ENCODE measurements at regions not wholly inside any gene's neighbourhood (a gene's known extent, or its start where the extent isn't known, plus 50 kb on each side); places are given as distances from the start of the nearest gene placed in this dataset.

DNA sequence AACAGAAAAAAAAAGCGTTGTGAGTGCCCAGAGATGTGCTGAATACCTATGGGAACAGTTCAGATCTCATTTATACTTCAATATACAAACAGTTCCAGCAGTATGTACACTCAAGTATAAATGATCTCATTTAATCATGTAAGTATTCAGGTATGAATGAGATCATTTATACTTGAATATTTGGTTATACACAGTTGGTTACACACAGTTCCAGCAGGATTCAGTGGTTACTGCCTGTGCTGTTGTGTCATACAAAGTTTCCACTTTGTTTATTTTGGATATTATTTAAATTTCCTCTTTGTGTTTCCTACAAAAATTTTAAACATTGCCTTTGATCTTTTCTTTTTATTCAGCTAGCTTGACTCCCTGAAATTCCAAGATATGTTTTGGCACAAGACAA lies 293.5 kb upstream of the SLC39A10 start:
- DNase-seq: no peak
- no peak overlapping the region for H2BK15ac ChIP-seq (ENCODE audit: low read depth, poor library complexity, severe bottlenecking)
- H3K4ac ChIP-seq (ENCODE audit: low read depth in 1 of 2, low read length in 2 of 2): no peak overlapping the region
- no peak overlapping the region for H3K4me2 ChIP-seq (ENCODE audit: low read length, poor library complexity, severe bottlenecking)
- H2AK5ac ChIP-seq (ENCODE audit: low read length, severe bottlenecking): no peak overlapping the region
- no peak overlapping the region for H2BK5ac ChIP-seq (ENCODE audit: low read depth, low read length, poor library complexity, severe bottlenecking)
- no peaks in the 10 kb centered on the region for H3K4me1 ChIP-seq (ENCODE audit: control insufficient read depth, insufficient read depth, low read depth, low read length)
- H3K79me1 ChIP-seq (replicated peaks; ENCODE audit: low read length, poor library complexity, severe bottlenecking): no peaks in the 10 kb centered on the region
- H3K9ac ChIP-seq (ENCODE audit: low read length): peak overlapping the region; percentile 69
- H3K36me3 ChIP-seq (ENCODE audit: control insufficient read depth in 1 of 2, insufficient read depth in 2 of 2, low read depth in 1 of 2, low read length in 2 of 2): no peaks in the 10 kb centered on the region
- no CpG with 5 or more reads among the region's 1 CpG for WGBS
- no peak overlapping the region for H2BK120ac ChIP-seq (ENCODE audit: low read depth, low read length)
- H3K27ac ChIP-seq (ENCODE audit: low read length, poor library complexity, severe bottlenecking): peak overlapping the region; percentile 31
- no peaks in the 10 kb centered on the region for H3K9me3 ChIP-seq (ENCODE audit: control insufficient read depth, low read length)
- no peak overlapping the region for H2AFZ ChIP-seq (ENCODE audit: low read depth, low read length)
- no peak overlapping the region for H3K23ac ChIP-seq (ENCODE audit: low read length in 2 of 2)
- H2BK12ac ChIP-seq (ENCODE audit: low read length in 2 of 2): no peak overlapping the region
- H4K8ac ChIP-seq (ENCODE audit: low read length): no peak overlapping the region
- no peak overlapping the region for H4K91ac ChIP-seq (ENCODE audit: low read length)
- no peaks in the 10 kb centered on the region for H3K27me3 ChIP-seq (ENCODE audit: control insufficient read depth in 1 of 2, insufficient read depth in 1 of 2, low read length in 2 of 2)
- no peak overlapping the region for H3K4me3 ChIP-seq (ENCODE audit: insufficient read depth in 1 of 2, low read depth in 1 of 2, low read length in 2 of 2)
- H3K18ac ChIP-seq (ENCODE audit: low read depth in 1 of 2, low read length in 2 of 2): no peak overlapping the region
- no peak overlapping the region for H3K14ac ChIP-seq (ENCODE audit: low read length in 2 of 2)

DNA sequence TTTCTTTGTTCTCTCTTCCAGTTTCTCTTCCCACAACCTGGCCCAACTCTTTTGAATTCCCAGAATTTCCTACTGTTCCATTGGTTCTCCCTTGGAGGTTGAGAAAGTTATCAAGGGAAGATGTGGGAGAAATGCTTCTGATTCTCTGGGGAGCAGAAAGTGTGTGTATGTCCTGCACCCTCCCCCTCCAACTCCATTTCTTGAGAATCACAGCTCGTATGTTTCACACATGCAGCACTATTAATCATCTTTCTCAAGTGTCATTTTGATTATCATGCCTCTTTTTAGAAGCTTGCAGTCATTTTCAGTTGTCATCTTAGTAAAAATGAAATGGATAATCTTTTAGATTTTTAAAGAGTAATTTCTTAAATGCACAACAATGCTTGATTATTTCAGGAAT lies 296.8 kb upstream of the SLC39A10 start:
- H3K9me3 ChIP-seq (ENCODE audit: control insufficient read depth, low read length): peaks cover 5% of the 10 kb centered on the region
- no peak overlapping the region for H4K91ac ChIP-seq (ENCODE audit: low read length)
- H3K18ac ChIP-seq (ENCODE audit: low read depth in 1 of 2, low read length in 2 of 2): no peak overlapping the region
- H3K36me3 ChIP-seq (ENCODE audit: control insufficient read depth in 1 of 2, insufficient read depth in 2 of 2, low read depth in 1 of 2, low read length in 2 of 2): no peaks in the 10 kb centered on the region
- no peak overlapping the region for H2BK120ac ChIP-seq (ENCODE audit: low read depth, low read length)
- H3K27me3 ChIP-seq (ENCODE audit: control insufficient read depth in 1 of 2, insufficient read depth in 1 of 2, low read length in 2 of 2): no peaks in the 10 kb centered on the region
- H3K4ac ChIP-seq (ENCODE audit: low read depth in 1 of 2, low read length in 2 of 2): no peak overlapping the region
- no peak overlapping the region for H2BK12ac ChIP-seq (ENCODE audit: low read length in 2 of 2)
- no peak overlapping the region for H2BK15ac ChIP-seq (ENCODE audit: low read depth, poor library complexity, severe bottlenecking)
- no peaks in the 10 kb centered on the region for H3K4me1 ChIP-seq (ENCODE audit: control insufficient read depth, insufficient read depth, low read depth, low read length)
- no peak for DNase-seq
- H3K23ac ChIP-seq (ENCODE audit: low read length in 2 of 2): no peak overlapping the region
- no peaks in the 10 kb centered on the region for H3K79me1 ChIP-seq (replicated peaks; ENCODE audit: low read length, poor library complexity, severe bottlenecking)
- no peak overlapping the region for H4K8ac ChIP-seq (ENCODE audit: low read length)
- H3K9ac ChIP-seq (ENCODE audit: low read length): no peak overlapping the region
- no peak overlapping the region for H3K14ac ChIP-seq (ENCODE audit: low read length in 2 of 2)
- H2BK5ac ChIP-seq (ENCODE audit: low read depth, low read length, poor library complexity, severe bottlenecking): no peak overlapping the region
- H2AK5ac ChIP-seq (ENCODE audit: low read length, severe bottlenecking): no peak overlapping the region
- no peak overlapping the region for H3K4me2 ChIP-seq (ENCODE audit: low read length, poor library complexity, severe bottlenecking)
- no peak overlapping the region for H3K4me3 ChIP-seq (ENCODE audit: insufficient read depth in 1 of 2, low read depth in 1 of 2, low read length in 2 of 2)
- 75% methylated on average over 1 of the region's 1 CpG for WGBS
- H2AFZ ChIP-seq (ENCODE audit: low read depth, low read length): no peak overlapping the region
- no peak overlapping the region for H3K27ac ChIP-seq (ENCODE audit: low read length, poor library complexity, severe bottlenecking)

DNA sequence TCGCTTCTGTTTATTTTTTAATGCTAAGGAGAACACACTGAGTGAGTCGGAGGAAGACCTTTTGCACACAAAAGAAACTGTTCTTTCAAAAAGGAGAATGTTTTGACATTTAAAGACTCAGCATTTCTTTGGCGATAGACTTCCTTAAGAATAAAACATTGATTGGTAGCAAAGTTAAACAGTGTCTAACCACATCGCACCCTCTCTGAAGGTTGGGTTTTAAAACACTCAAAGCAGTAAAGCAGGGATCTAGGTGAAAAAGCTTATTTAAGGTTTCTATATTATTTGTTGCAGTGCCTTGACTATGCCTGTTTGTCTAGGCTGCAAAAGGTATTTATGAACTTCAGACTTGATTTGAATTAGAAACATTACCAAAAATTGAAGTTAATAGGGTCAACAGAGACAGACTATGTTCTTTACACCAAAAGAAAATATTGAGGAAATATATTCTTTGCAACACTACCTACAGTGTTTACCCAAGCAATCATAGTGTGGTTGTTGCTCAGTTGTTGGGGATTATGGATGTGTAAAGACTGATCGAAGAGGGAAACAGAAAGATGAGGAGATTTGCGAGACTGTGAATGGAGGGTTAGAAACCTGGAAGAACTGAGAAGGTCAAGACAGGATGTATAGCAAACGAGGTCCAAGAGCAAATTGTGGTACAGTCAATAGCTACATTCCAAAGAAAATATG lies 297.8 kb upstream of the SLC39A10 start:
- WGBS: 85% methylated on average over 6 of the region's 7 CpGs
- DNase-seq: no peak
- Histone ChIP-seq H3K4me3 (ENCODE audit: insufficient read depth in 1 of 2, low read depth in 1 of 2, low read length in 2 of 2) (no peak overlapping the region), H3K4ac (ENCODE audit: low read depth in 1 of 2, low read length in 2 of 2) (no peak overlapping the region), H2BK15ac (ENCODE audit: low read depth, poor library complexity, severe bottlenecking) (no peak overlapping the region), H2AK5ac (ENCODE audit: low read length, severe bottlenecking) (no peak overlapping the region), H2AFZ (ENCODE audit: low read depth, low read length) (no peak overlapping the region), H3K9ac (ENCODE audit: low read length) (no peak overlapping the region), H3K27me3 (ENCODE audit: control insufficient read depth in 1 of 2, insufficient read depth in 1 of 2, low read length in 2 of 2) (no peaks in the 10 kb centered on the region), H3K9me3 (ENCODE audit: control insufficient read depth, low read length) (peaks cover 5% of the 10 kb centered on the region), H2BK12ac (ENCODE audit: low read length in 2 of 2) (no peak overlapping the region), H3K18ac (ENCODE audit: low read depth in 1 of 2, low read length in 2 of 2) (no peak overlapping the region), H3K79me1 (replicated peaks; ENCODE audit: low read length, poor library complexity, severe bottlenecking) (no peaks in the 10 kb centered on the region), H3K14ac (ENCODE audit: low read length in 2 of 2) (no peak overlapping the region), H4K91ac (ENCODE audit: low read length) (no peak overlapping the region), H3K27ac (ENCODE audit: low read length, poor library complexity, severe bottlenecking) (no peak overlapping the region), H4K8ac (ENCODE audit: low read length) (no peak overlapping the region), H3K4me1 (ENCODE audit: control insufficient read depth, insufficient read depth, low read depth, low read length) (no peaks in the 10 kb centered on the region), H3K4me2 (ENCODE audit: low read length, poor library complexity, severe bottlenecking) (no peak overlapping the region), H3K36me3 (ENCODE audit: control insufficient read depth in 1 of 2, insufficient read depth in 2 of 2, low read depth in 1 of 2, low read length in 2 of 2) (no peaks in the 10 kb centered on the region), H2BK5ac (ENCODE audit: low read depth, low read length, poor library complexity, severe bottlenecking) (no peak overlapping the region), H3K23ac (ENCODE audit: low read length in 2 of 2) (no peak overlapping the region), H2BK120ac (ENCODE audit: low read depth, low read length) (no peak overlapping the region)

- Histone ChIP-seq H2BK12ac (ENCODE audit: low read length in 2 of 2) (no peak overlapping the region), H3K27me3 (ENCODE audit: control insufficient read depth in 1 of 2, insufficient read depth in 1 of 2, low read length in 2 of 2) (no peaks in the 10 kb centered on the region), H3K4ac (ENCODE audit: low read depth in 1 of 2, low read length in 2 of 2) (no peak overlapping the region), H2BK120ac (ENCODE audit: low read depth, low read length) (no peak overlapping the region), H2AK5ac (ENCODE audit: low read length, severe bottlenecking) (no peak overlapping the region), H3K23ac (ENCODE audit: low read length in 2 of 2) (no peak overlapping the region), H3K79me1 (replicated peaks; ENCODE audit: low read length, poor library complexity, severe bottlenecking) (no peaks in the 10 kb centered on the region), H3K14ac (ENCODE audit: low read length in 2 of 2) (no peak overlapping the region), H3K4me3 (ENCODE audit: insufficient read depth in 1 of 2, low read depth in 1 of 2, low read length in 2 of 2) (no peak overlapping the region), H2AFZ (ENCODE audit: low read depth, low read length) (no peak overlapping the region), H4K91ac (ENCODE audit: low read length) (no peak overlapping the region), H2BK15ac (ENCODE audit: low read depth, poor library complexity, severe bottlenecking) (no peak overlapping the region), H3K4me1 (ENCODE audit: control insufficient read depth, insufficient read depth, low read depth, low read length) (no peaks in the 10 kb centered on the region), H4K8ac (ENCODE audit: low read length) (no peak overlapping the region), H3K36me3 (ENCODE audit: control insufficient read depth in 1 of 2, insufficient read depth in 2 of 2, low read depth in 1 of 2, low read length in 2 of 2) (no peaks in the 10 kb centered on the region), H3K4me2 (ENCODE audit: low read length, poor library complexity, severe bottlenecking) (no peak overlapping the region), H2BK5ac (ENCODE audit: low read depth, low read length, poor library complexity, severe bottlenecking) (no peak overlapping the region), H3K18ac (ENCODE audit: low read depth in 1 of 2, low read length in 2 of 2) (no peak overlapping the region), H3K9ac (ENCODE audit: low read length) (no peak overlapping the region), H3K27ac (ENCODE audit: low read length, poor library complexity, severe bottlenecking) (no peak overlapping the region), H3K9me3 (ENCODE audit: control insufficient read depth, low read length) (peaks cover 5% of the 10 kb centered on the region)
- 71% methylated on average over 3 of the region's 4 CpGs for WGBS
- no peak for DNase-seq
These were observed 300.0 kb upstream of the SLC39A10 start for GRCh38 chr2:195356920-195357440.
